OCI-LY7 (cell line): ENCODE measurements at regions not wholly inside any gene's neighbourhood (a gene's known extent, or its start where the extent isn't known, plus 50 kb on each side); places are given as distances from the start of the nearest gene placed in this dataset.

Experiments
- BruUV-seq: library from RNA; stranded (reverse); fragments of 400-500 nt; replicated peaks from 2 replicates; lab custom pipeline; 2021; lab: Mats Ljungman, UMichigan
- CTCF ChIA-PET: fragments of 300-600 bp; sonication (Branson Sonifier 250); formaldehyde crosslinking; loops from one replicate; lab custom pipeline; 2022; ENCODE audit warnings: antibody characterized with exemption; ENCODE audit not compliant: unreplicated experiment; lab: Charles Lee
- POLR2A ChIA-PET: fragments of 300-600 bp; sonication (Branson Sonifier 250); formaldehyde crosslinking; loops from one replicate; lab custom pipeline; 2022; ENCODE audit warnings: antibody characterized with exemption; lab: Charles Lee
- DNase-seq: peaks from one replicate; pipeline ENCODE4 v3.0.0-alpha.2; 2015; ENCODE audit warnings: low spot score
- H2AFZ ChIP-seq: fragments of 200-600 bp; sonication (generic), shearing (Covaris generic); 2 replicates; pipeline ENCODE4 v1.6.1; 2014; ENCODE audit warnings: mild to moderate bottlenecking, antibody characterized with exemption, low read length, moderate library complexity
- H3K27ac ChIP-seq: fragments of 200-600 bp; sonication (generic); 2 replicates; pipeline ENCODE4 v1.5.1; 2014; ENCODE audit warnings: mixed run types, low read depth, mild to moderate bottlenecking, moderate library complexity, low read length, inconsistent platforms; ENCODE audit not compliant: poor library complexity, severe bottlenecking
- H3K36me3 ChIP-seq: fragments of 200-600 bp; sonication (generic); 2 replicates; pipeline ENCODE4 v1.6.1; 2014; ENCODE audit warnings: mild to moderate bottlenecking, antibody characterized with exemption, low read length, moderate library complexity, mixed read lengths; ENCODE audit not compliant: insufficient read depth
- H3K4me1 ChIP-seq: fragments of 200-600 bp; sonication (generic); 2 replicates; pipeline ENCODE4 v1.5.1; 2014; ENCODE audit warnings: mild to moderate bottlenecking, low read length; ENCODE audit not compliant: insufficient read depth, poor library complexity, severe bottlenecking
- H3K4me2 ChIP-seq: fragments of 200-600 bp; sonication (generic); 2 replicates; pipeline ENCODE4 v1.6.1; 2014; ENCODE audit warnings: mild to moderate bottlenecking, low read length
- H3K4me3 ChIP-seq: fragments of 200-600 bp; sonication (generic); 2 replicates; pipeline ENCODE4 v1.5.1; 2014; ENCODE audit warnings: mild to moderate bottlenecking, low read depth, low read length; ENCODE audit not compliant: poor library complexity, severe bottlenecking
- H3K79me2 ChIP-seq: fragments of 200-600 bp; sonication (generic); 2 replicates; pipeline ENCODE4 v1.6.1; 2016; ENCODE audit warnings: low read depth, mild to moderate bottlenecking, low read length, moderate library complexity, mixed read lengths; ENCODE audit not compliant: insufficient read depth
- H3K9me2 ChIP-seq: fragments of 200-600 bp; sonication (generic); 2 replicates; pipeline ENCODE4 v1.6.1; 2016; ENCODE audit warnings: mild to moderate bottlenecking, low read length, mixed read lengths; ENCODE audit not compliant: insufficient read depth
- H3K9me3 ChIP-seq: fragments of 200-600 bp; sonication (generic); 2 replicates; pipeline ENCODE4 v1.6.1; 2014; ENCODE audit warnings: mild to moderate bottlenecking, mixed run types, low read length, mixed read lengths
- H4K20me1 ChIP-seq: fragments of 200-600 bp; sonication (generic); 2 replicates; pipeline ENCODE4 v1.6.1; 2014; ENCODE audit warnings: mild to moderate bottlenecking, antibody characterized with exemption, low read length, moderate library complexity, mixed read lengths; ENCODE audit not compliant: insufficient read depth
- CTCF ChIP-seq: fragments of 200-600 bp; sonication (generic); conservative IDR thresholded peaks from 2 replicates; pipeline ENCODE4 v1.5.1; 2014; ENCODE audit warnings: mild to moderate bottlenecking, antibody characterized with exemption, low read length, moderate library complexity, mixed read lengths
- EZH2phosphoT487 ChIP-seq: fragments of 200-600 bp; sonication (generic); IDR thresholded peaks from 2 replicates; pipeline ENCODE4 v1.6.1; 2018; ENCODE audit warnings: low read depth, borderline replicate concordance, mild to moderate bottlenecking, mixed run types, antibody characterized with exemption, low read length, moderate library complexity, mixed read lengths
- intact Hi-C: fragments of 100-400 bp; cut with micrococcal nuclease; formaldehyde crosslinking; loops from one replicate; pipeline ENCODE4 v1.10.0; 2022; ENCODE audit not compliant: unreplicated experiment

- Histone ChIP-seq H3K9me2 (no peaks in the 10 kb centered on the region), H3K4me3 (no peak overlapping the region), H3K79me2 (no peaks in the 10 kb centered on the region), H3K4me1 (no peaks in the 10 kb centered on the region), H4K20me1 (no peaks in the 10 kb centered on the region), H3K27ac (no peak overlapping the region), H3K4me2 (no peak overlapping the region), H3K36me3 (no peaks in the 10 kb centered on the region), H3K9me3 (no peaks in the 10 kb centered on the region), H2AFZ (no peak overlapping the region)
- DNase-seq = no peak
- intact Hi-C loops = no loop called here
- ChIA-PET POLR2A (interaction anchor here (0.6 kb wide), 1 partner anchor 538 kb away, joined by 3 read pairs; no protein-coding TSS in a partner anchor), CTCF (no interaction called here)
- TF ChIP-seq EZH2phosphoT487 (no peak), CTCF (no peak)
- BruUV-seq = no TSS peak
These were observed 83.1 kb upstream of the USP47 start for GRCh38 chr11:11758603-11759196.

DNA sequence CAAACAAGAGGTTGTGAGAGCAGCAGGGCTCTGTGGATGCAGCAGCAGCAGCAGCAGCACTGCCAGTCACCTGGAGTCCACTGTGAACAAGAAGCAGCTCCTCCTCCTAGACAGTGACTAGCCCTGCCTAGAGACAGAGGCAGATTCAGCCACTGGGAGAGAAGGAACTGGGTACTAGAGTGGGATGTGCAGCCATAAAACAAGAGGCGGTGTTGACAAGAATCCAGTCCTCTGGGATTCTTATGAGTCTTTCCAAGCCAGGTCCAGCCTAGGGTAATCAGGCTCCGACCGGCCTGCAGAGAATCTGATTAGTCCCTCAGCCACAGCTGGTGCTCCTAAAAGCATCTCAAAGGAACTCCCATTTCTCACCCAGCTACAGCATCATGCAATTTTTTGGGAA, 83.9 kb upstream of the USP47 start:
- DNase-seq = no peak
- Histone ChIP-seq H3K4me2 (no peak overlapping the region), H3K4me1 (no peaks in the 10 kb centered on the region), H4K20me1 (no peaks in the 10 kb centered on the region), H3K9me3 (no peaks in the 10 kb centered on the region), H3K4me3 (no peak overlapping the region), H3K27ac (no peak overlapping the region), H3K79me2 (no peaks in the 10 kb centered on the region), H2AFZ (no peak overlapping the region), H3K9me2 (no peaks in the 10 kb centered on the region), H3K36me3 (no peaks in the 10 kb centered on the region)
- no peak for TF ChIP-seq CTCF
- TF ChIP-seq EZH2phosphoT487 = no peak
- BruUV-seq = no TSS peak
- ChIA-PET CTCF (no interaction called here), POLR2A (interaction anchor here (0.6 kb wide), 1 partner anchor 539 kb away, joined by 3 read pairs; no protein-coding TSS in a partner anchor)
- intact Hi-C loops = no loop called here

GRCh38 chr11:11756718-11757117, 85.1 kb upstream of the USP47 start:
- intact Hi-C loops = no loop called here
- Histone ChIP-seq H2AFZ (no peak overlapping the region), H3K9me2 (no peaks in the 10 kb centered on the region), H3K27ac (no peak overlapping the region), H3K4me2 (no peak overlapping the region), H3K36me3 (no peaks in the 10 kb centered on the region), H3K4me3 (no peak overlapping the region), H3K79me2 (no peaks in the 10 kb centered on the region), H3K4me1 (no peaks in the 10 kb centered on the region), H4K20me1 (no peaks in the 10 kb centered on the region), H3K9me3 (no peaks in the 10 kb centered on the region)
- TF ChIP-seq EZH2phosphoT487 (no peak), CTCF (no peak)
- POLR2A ChIA-PET = interaction anchor here (0.6 kb wide), 1 partner anchor 28 kb away, joined by 3 read pairs; no protein-coding TSS in a partner anchor
- CTCF ChIA-PET = no interaction called here
- no peak for DNase-seq
- no TSS peak for BruUV-seq
